Endodermal cell (in vitro differentiated cells): ENCODE measurements at regions not wholly inside any gene's neighbourhood (a gene's known extent, or its start where the extent isn't known, plus 50 kb on each side); places are given as distances from the start of the nearest gene placed in this dataset.
A peak's percentile ranks its signal among the peaks of the same experiment; 100 is the strongest.

Source experiments
- DNase-seq: peaks from one replicate; pipeline ENCODE4 v3.0.0-alpha.2; 2017
- H3K27ac ChIP-seq: 2 replicates; pipeline ENCODE4 v1.5.1; 2013; ENCODE audit warnings: mild to moderate bottlenecking, low read depth, low read length, moderate library complexity
- H3K27me3 ChIP-seq: 2 replicates; pipeline ENCODE4 v1.6.1; 2013; ENCODE audit warnings: mild to moderate bottlenecking, low read length, moderate library complexity; ENCODE audit not compliant: insufficient read depth, control insufficient read depth, poor library complexity, severe bottlenecking
- H3K36me3 ChIP-seq: 2 replicates; pipeline ENCODE4 v1.7.0; 2013; ENCODE audit warnings: mild to moderate bottlenecking, low read length, moderate library complexity; ENCODE audit not compliant: control insufficient read depth, insufficient read depth
- H3K4me1 ChIP-seq: one replicate; pipeline ENCODE4 v1.7.0; 2013; ENCODE audit warnings: low read length; ENCODE audit not compliant: control insufficient read depth, insufficient read depth
- H3K4me3 ChIP-seq: 2 replicates; pipeline ENCODE4 v1.5.1; 2013; ENCODE audit warnings: mild to moderate bottlenecking, low read length, moderate library complexity
- H3K9ac ChIP-seq: 2 replicates; pipeline ENCODE4 v1.6.1; 2013; ENCODE audit warnings: mild to moderate bottlenecking, low read length, moderate library complexity; ENCODE audit not compliant: poor library complexity, severe bottlenecking; ENCODE audit errors: extremely low read depth
- H3K9me3 ChIP-seq: 2 replicates; pipeline ENCODE4 v1.6.1; 2013; ENCODE audit warnings: mild to moderate bottlenecking, low read length, moderate library complexity; ENCODE audit not compliant: control insufficient read depth
- H3K27ac Mint-ChIP-seq: 2 replicates; pipeline ENCODE4 v1.8.0; 2020; ENCODE audit warnings: mixed read lengths
- H3K27me3 Mint-ChIP-seq: 2 replicates; pipeline ENCODE4 v1.8.0; 2021; ENCODE audit warnings: mild to moderate bottlenecking, mixed read lengths; ENCODE audit not compliant: insufficient read depth
- H3K36me3 Mint-ChIP-seq: 2 replicates; pipeline ENCODE4 v1.8.0; 2020; ENCODE audit warnings: low read depth, mixed read lengths
- H3K4me1 Mint-ChIP-seq: 2 replicates; pipeline ENCODE4 v1.8.0; 2020; ENCODE audit warnings: mixed read lengths
- H3K4me3 Mint-ChIP-seq: 2 replicates; pipeline ENCODE4 v1.8.0; 2020; ENCODE audit warnings: mild to moderate bottlenecking, moderate library complexity, mixed read lengths
- H3K9me3 Mint-ChIP-seq: 2 replicates; pipeline ENCODE4 v1.8.0; 2020; ENCODE audit warnings: mild to moderate bottlenecking, mixed read lengths
- CTCF ChIP-seq: fragments of 200-600 bp; sonication (generic); conservative IDR thresholded peaks from 2 replicates; pipeline ENCODE4 v1.5.0; 2021; ENCODE audit warnings: antibody characterized with exemption, mild to moderate bottlenecking
- WGBS, 2 experiments: methylation state at CpG; one replicate each; pipeline versions ENCODE4 v1.1.5 to v1.1.7; 2013; ENCODE audit warnings: missing lambda C conversion rate in 2 of 2, mixed read lengths in 1 of 2; ENCODE audit not compliant: insufficient coverage in 1 of 2, insufficient read length in 1 of 2; 5-methylcytosine and 5-hydroxymethylcytosine counted together

GRCh38 chr2:45104429-45104828 is 95.2 kb upstream of the SIX2 start:
- H3K9ac ChIP-seq = no peak overlapping the region
- Mint-ChIP-seq H3K9me3 (no peaks in the 10 kb centered on the region), H3K27ac (no peak overlapping the region), H3K36me3 (no peaks in the 10 kb centered on the region), H3K27me3 (no peaks in the 10 kb centered on the region), H3K4me3 (no peak overlapping the region), H3K4me1 (no peaks in the 10 kb centered on the region)
- no peak overlapping the region for H3K4me3 ChIP-seq
- H3K4me1 ChIP-seq = no peaks in the 10 kb centered on the region
- WGBS, 2 experiments = 76 to 85% methylated on average over 2 to 3 of the region's 3 CpGs
- no peaks in the 10 kb centered on the region for H3K27me3 ChIP-seq
- no peak for DNase-seq
- H3K36me3 ChIP-seq = no peaks in the 10 kb centered on the region
- no peaks in the 10 kb centered on the region for H3K9me3 ChIP-seq
- TF ChIP-seq CTCF = peak; percentile 24
- no peak overlapping the region for H3K27ac ChIP-seq

GRCh38 chr2:45103351-45104345 is 94.4 kb upstream of the SIX2 start:
- no peaks in the 10 kb centered on the region for H3K36me3 ChIP-seq
- Mint-ChIP-seq H3K9me3 (no peaks in the 10 kb centered on the region), H3K4me1 (no peaks in the 10 kb centered on the region), H3K4me3 (no peak overlapping the region), H3K27ac (no peak overlapping the region), H3K36me3 (no peaks in the 10 kb centered on the region), H3K27me3 (no peaks in the 10 kb centered on the region)
- H3K27me3 ChIP-seq = no peaks in the 10 kb centered on the region
- no peak for TF ChIP-seq CTCF
- H3K9ac ChIP-seq = no peak overlapping the region
- no peaks in the 10 kb centered on the region for H3K9me3 ChIP-seq
- WGBS, 2 experiments = 94 to 100% methylated on average over 1 to 8 of the region's 8 CpGs
- no peak overlapping the region for H3K4me3 ChIP-seq
- no peak for DNase-seq
- H3K27ac ChIP-seq = no peak overlapping the region
- H3K4me1 ChIP-seq = no peaks in the 10 kb centered on the region

GRCh38 chr2:45102579-45103117 is 93.4 kb upstream of the SIX2 start:
- H3K36me3 Mint-ChIP-seq = no peaks in the 10 kb centered on the region
- H3K9me3 ChIP-seq = no peaks in the 10 kb centered on the region
- no peak overlapping the region for H3K27ac Mint-ChIP-seq
- H3K4me1 ChIP-seq = no peaks in the 10 kb centered on the region
- TF ChIP-seq CTCF = no peak
- H3K9me3 Mint-ChIP-seq = no peaks in the 10 kb centered on the region
- no peaks in the 10 kb centered on the region for H3K27me3 ChIP-seq
- H3K4me3 Mint-ChIP-seq = no peak overlapping the region
- no peaks in the 10 kb centered on the region for H3K27me3 Mint-ChIP-seq
- H3K4me1 Mint-ChIP-seq = no peaks in the 10 kb centered on the region
- DNase-seq = no peak
- WGBS, 2 experiments = 80 to 88% methylated on average over 1 to 3 of the region's 3 CpGs
- H3K9ac ChIP-seq = no peak overlapping the region
- H3K4me3 ChIP-seq = no peak overlapping the region
- no peaks in the 10 kb centered on the region for H3K36me3 ChIP-seq
- no peak overlapping the region for H3K27ac ChIP-seq
